NB4 (cell line): ENCODE measurements at regions not wholly inside any gene's neighbourhood (a gene's known extent, or its start where the extent isn't known, plus 50 kb on each side); places are given as distances from the start of the nearest gene placed in this dataset.

Experiments used
- CTCF ChIP-seq: IDR thresholded peaks from one replicate; pipeline ENCODE4 v1.5.1; 2012; ENCODE audit warnings: low read depth, low read length
- MYC ChIP-seq: IDR thresholded peaks from 2 replicates; pipeline ENCODE4 v1.6.1; 2011; ENCODE audit warnings: low read depth, low read length
- POLR2A ChIP-seq: IDR thresholded peaks from 2 replicates; pipeline ENCODE4 v1.6.1; 2011; ENCODE audit warnings: mild to moderate bottlenecking; ENCODE audit not compliant: insufficient read length; ENCODE audit errors: extremely low read depth

- TF ChIP-seq MYC (no peak), CTCF (no peak), POLR2A (no peak)
These were observed 264.1 kb downstream of the SEC23A start for GRCh38 chr14:38838979-38839323.
